Left ventricle myocardium inferior (tissue), 1 donor: ENCODE measurements at regions not wholly inside any gene's neighbourhood (a gene's known extent, or its start where the extent isn't known, plus 50 kb on each side); places are given as distances from the start of the nearest gene placed in this dataset.

Experiments
- DNase-seq: peaks from one replicate; pipeline ENCODE4 v3.0.0-alpha.2; 2020
- H3K27ac ChIP-seq: fragments of 200-600 bp; replicated peaks from 2 replicates; pipeline ENCODE4 v1.8.0; 2021
- H3K27me3 ChIP-seq: fragments of 200-600 bp; 2 replicates; pipeline ENCODE4 v1.8.0; 2021; ENCODE audit warnings: low read depth
- H3K36me3 ChIP-seq: fragments of 200-600 bp; 2 replicates; pipeline ENCODE4 v1.8.0; 2021
- H3K4me1 ChIP-seq: fragments of 200-600 bp; 2 replicates; pipeline ENCODE4 v1.8.0; 2021
- H3K4me3 ChIP-seq: fragments of 200-600 bp; 2 replicates; pipeline ENCODE4 v1.8.0; 2021; ENCODE audit warnings: mild to moderate bottlenecking, moderate library complexity
- H3K9me3 ChIP-seq: fragments of 200-600 bp; replicated peaks from 2 replicates; pipeline ENCODE4 v1.8.0; 2021
- CTCF ChIP-seq: fragments of 200-600 bp; IDR thresholded peaks from 2 replicates; pipeline ENCODE4 v1.8.0; 2021; ENCODE audit warnings: antibody characterized with exemption, mild to moderate bottlenecking, borderline replicate concordance
- intact Hi-C: fragments of 100-400 bp; cut with micrococcal nuclease; formaldehyde crosslinking; loops from one replicate; pipeline ENCODE4 v1.11.0; 2022
- donor health status: DM: no; HTN: yes; CAD: no; lungs with severe emphysema.

- Histone ChIP-seq H3K27me3 (no peaks in the 10 kb centered on the region), H3K27ac (no peak overlapping the region), H3K4me1 (peaks cover 14% of the 10 kb centered on the region), H3K9me3 (peaks cover 16% of the 10 kb centered on the region), H3K4me3 (no peak overlapping the region), H3K36me3 (no peaks in the 10 kb centered on the region)
- intact Hi-C loops = no loop called here
- DNase-seq = no peak
- TF ChIP-seq CTCF = no peak
Observed at GRCh38 chr1:115402753-115403184, 64.7 kb upstream of the NGF start.

GRCh38 chr1:115401676-115402075, 63.6 kb upstream of the NGF start:
- Histone ChIP-seq H3K4me1 (peaks cover 14% of the 10 kb centered on the region), H3K9me3 (peaks cover 13% of the 10 kb centered on the region), H3K27me3 (no peaks in the 10 kb centered on the region), H3K27ac (no peak overlapping the region), H3K4me3 (no peak overlapping the region), H3K36me3 (no peaks in the 10 kb centered on the region)
- no peak for DNase-seq
- TF ChIP-seq CTCF = no peak
- intact Hi-C loops = no loop called here

GRCh38 chr1:115400891-115401290, 62.8 kb upstream of the NGF start:
- Histone ChIP-seq H3K36me3 (no peaks in the 10 kb centered on the region), H3K9me3 (peaks cover 5% of the 10 kb centered on the region), H3K27me3 (no peaks in the 10 kb centered on the region), H3K4me3 (no peak overlapping the region), H3K4me1 (peaks cover 14% of the 10 kb centered on the region), H3K27ac (no peak overlapping the region)
- no peak for DNase-seq
- TF ChIP-seq CTCF = no peak
- intact Hi-C loops = no loop called here

GRCh38 chr1:115400426-115400825, 62.4 kb upstream of the NGF start:
- Histone ChIP-seq H3K27me3 (no peaks in the 10 kb centered on the region), H3K4me1 (peaks cover 14% of the 10 kb centered on the region), H3K9me3 (peaks cover under 1% of the 10 kb centered on the region), H3K36me3 (no peaks in the 10 kb centered on the region), H3K27ac (no peak overlapping the region), H3K4me3 (no peak overlapping the region)
- DNase-seq = no peak
- intact Hi-C loops = no loop called here
- TF ChIP-seq CTCF = no peak

- H3K27me3 ChIP-seq = no peaks in the 10 kb centered on the region
- no peak overlapping the region for H3K4me3 ChIP-seq
- peaks cover 14% of the 10 kb centered on the region for H3K4me1 ChIP-seq
- H3K9me3 ChIP-seq = no peaks in the 10 kb centered on the region
- intact Hi-C loops = no loop called here
- no peak for DNase-seq
- TF ChIP-seq CTCF = no peak
- H3K36me3 ChIP-seq = no peaks in the 10 kb centered on the region
- no peak overlapping the region for H3K27ac ChIP-seq
Observed at GRCh38 chr1:115398745-115399144, 60.7 kb upstream of the NGF start.
